ENCODE measurements at regions not wholly inside any gene's neighbourhood (a gene's known extent, or its start where the extent isn't known, plus 50 kb on each side); places are given as distances from the start of the nearest gene placed in this dataset.

GRCh38 chrX:69366183-69366582 is 137.9 kb upstream of the NALF2 start:
- DNase-seq (ENCODE audit: low read depth), result no peak
- no peak for TF ChIP-seq CTCF (IDR thresholded peaks at IDR 0.05; ENCODE audit: insufficient read depth, low read depth, low read length, missing control alignments)
- no peak overlapping the region for H3K4me3 ChIP-seq (ENCODE audit: low read depth, low read length)

- no peak for DNase-seq (ENCODE audit: low read depth)
- no peak for TF ChIP-seq CTCF (IDR thresholded peaks at IDR 0.05; ENCODE audit: insufficient read depth, low read depth, low read length, missing control alignments)
- no peak overlapping the region for H3K4me3 ChIP-seq (ENCODE audit: low read depth, low read length)
These were observed 138.4 kb upstream of the NALF2 start for GRCh38 chrX:69365755-69366154.

- no peak for DNase-seq (ENCODE audit: low read depth)
- no peak overlapping the region for H3K4me3 ChIP-seq (ENCODE audit: low read depth, low read length)
- TF ChIP-seq CTCF (IDR thresholded peaks at IDR 0.05; ENCODE audit: insufficient read depth, low read depth, low read length, missing control alignments), result no peak
These were observed 138.8 kb upstream of the NALF2 start for GRCh38 chrX:69365349-69365748.

- peak; percentile 6 for DNase-seq (ENCODE audit: low read depth)
- H3K4me3 ChIP-seq (ENCODE audit: low read depth, low read length), result no peak overlapping the region
- no peak for TF ChIP-seq CTCF (IDR thresholded peaks at IDR 0.05; ENCODE audit: insufficient read depth, low read depth, low read length, missing control alignments)
These were observed 141.3 kb upstream of the NALF2 start for GRCh38 chrX:69362856-69363255.

- no peak overlapping the region for H3K4me3 ChIP-seq (ENCODE audit: low read depth, low read length)
- no peak for TF ChIP-seq CTCF (IDR thresholded peaks at IDR 0.05; ENCODE audit: insufficient read depth, low read depth, low read length, missing control alignments)
These were observed 141.8 kb upstream of the NALF2 start for GRCh38 chrX:69362354-69362753.

GRCh38 chrX:69361311-69361845 is 142.7 kb upstream of the NALF2 start:
- no peak for TF ChIP-seq CTCF (IDR thresholded peaks at IDR 0.05; ENCODE audit: insufficient read depth, low read depth, low read length, missing control alignments)

More at GRCh38 chrX:69362354-69362753, 141.8 kb upstream of the NALF2 start:
- no peak for DNase-seq (ENCODE audit: low read depth)

GRCh38 chrX:69357317-69357716 is 146.8 kb upstream of the NALF2 start:
- DNase-seq (ENCODE audit: low read depth), result no peak
- no peak overlapping the region for H3K4me3 ChIP-seq (ENCODE audit: low read depth, low read length)
- no peak for TF ChIP-seq CTCF (IDR thresholded peaks at IDR 0.05; ENCODE audit: insufficient read depth, low read depth, low read length, missing control alignments)

More at GRCh38 chrX:69361311-69361845, 142.7 kb upstream of the NALF2 start:
- DNase-seq (ENCODE audit: low read depth), result no peak
- H3K4me3 ChIP-seq (ENCODE audit: low read depth, low read length), result no peak overlapping the region

Measured in GM12865 (cell line).